ENCODE measurements at regions not wholly inside any gene's neighbourhood (a gene's known extent, or its start where the extent isn't known, plus 50 kb on each side); places are given as distances from the start of the nearest gene placed in this dataset.

- TF ChIP-seq CTCF (conservative IDR thresholded peaks at IDR 0.05; ENCODE audit: low read length) (no peak), EZH2phosphoT487 (IDR thresholded peaks at IDR 0.05; ENCODE audit: borderline replicate concordance, low read depth, low read length) (no peak)
Observed at GRCh38 chr16:55152875-55153390, 171.1 kb upstream of the IRX6 start.
